H1 (cell line): ENCODE measurements at regions not wholly inside any gene's neighbourhood (a gene's known extent, or its start where the extent isn't known, plus 50 kb on each side); places are given as distances from the start of the nearest gene placed in this dataset.

ENCODE experiments used
- CTCF ChIA-PET: fragments of 300-600 bp; sonication (Branson Sonifier 250); formaldehyde crosslinking; loops from one replicate; lab custom pipeline; 2021; ENCODE audit not compliant: partially characterized antibody; lab: Charles Lee
- POLR2A ChIA-PET: fragments of 300-600 bp; sonication (Branson Sonifier 250); formaldehyde crosslinking; loops from one replicate; lab custom pipeline; 2021; ENCODE audit warnings: inconsistent platforms; ENCODE audit not compliant: partially characterized antibody; lab: Charles Lee
- DNase-seq, 2 experiments: peaks; one replicate each; pipeline versions ENCODE4 v3.0.0 to v3.0.0-alpha.2; 2010 to 2022; ENCODE audit warnings: low spot score in 2 of 2, low read depth in 1 of 2, mixed read lengths in 1 of 2
- FAIRE-seq: peaks from 2 replicates; lab custom pipeline; 2011; peaks lifted over from hg19 to GRCh38; lab: Jason Lieb, UNC
- H2AFZ ChIP-seq: 2 replicates; pipeline ENCODE4 v1.8.1; 2012; ENCODE audit warnings: low read length, inconsistent platforms
- H2AK5ac ChIP-seq: 2 replicates; pipeline ENCODE4 v1.6.1; 2013; ENCODE audit warnings: low read depth, low read length
- H2BK120ac ChIP-seq: replicated peaks from 2 replicates; pipeline ENCODE3; 2013; ENCODE audit warnings: low read depth, low read length, inconsistent platforms
- H2BK12ac ChIP-seq: 2 replicates; pipeline ENCODE4 v1.6.1; 2013; ENCODE audit warnings: low read depth, low read length
- H2BK15ac ChIP-seq: 2 replicates; pipeline ENCODE4 v1.6.1; 2013; ENCODE audit warnings: low read length
- H2BK20ac ChIP-seq: 2 replicates; pipeline ENCODE4 v1.6.1; 2013; ENCODE audit warnings: low read length
- H2BK5ac ChIP-seq: 2 replicates; pipeline ENCODE4 v1.6.1; 2013; ENCODE audit warnings: low read depth, low read length
- H3K14ac ChIP-seq: 2 replicates; pipeline ENCODE4 v1.6.1; 2013; ENCODE audit warnings: inconsistent platforms; ENCODE audit not compliant: insufficient read length
- H3K18ac ChIP-seq: 2 replicates; pipeline ENCODE4 v1.6.1; 2013; ENCODE audit warnings: low read length; ENCODE audit errors: extremely low read depth
- H3K23ac ChIP-seq: 2 replicates; pipeline ENCODE4 v1.6.1; 2013; ENCODE audit warnings: inconsistent platforms; ENCODE audit not compliant: insufficient read length
- H3K23me2 ChIP-seq: 2 replicates; pipeline ENCODE4 v1.6.1; 2013; ENCODE audit warnings: low read depth, low read length
- H3K27ac ChIP-seq: 2 replicates; pipeline ENCODE4 v1.6.1; 2011; ENCODE audit warnings: low read depth, low read length, inconsistent platforms
- H3K27me3 ChIP-seq, 4 experiments: replicated peaks in 1 of 4; 1 replicate in 1 of 4; 2 replicates in 3 of 4; pipeline versions ENCODE4 v1.6.1 to v1.8.1; 2011 to 2013; ENCODE audit warnings: low read length in 3 of 4, mild to moderate bottlenecking in 3 of 4, inconsistent platforms in 2 of 4, mixed read lengths in 2 of 4, moderate library complexity in 1 of 4; ENCODE audit not compliant: control insufficient read depth in 3 of 4, insufficient read depth in 3 of 4; ENCODE audit errors: extremely low read depth in 1 of 4
- H3K36me3 ChIP-seq, 4 experiments: 2 replicates each; pipeline versions ENCODE4 v1.6.1 to v1.8.1; 2011 to 2013; ENCODE audit warnings: mild to moderate bottlenecking in 4 of 4, low read length in 3 of 4, moderate library complexity in 2 of 4, control low read depth in 1 of 4, inconsistent platforms in 1 of 4; ENCODE audit not compliant: insufficient read depth in 4 of 4, control insufficient read depth in 2 of 4
- H3K4ac ChIP-seq: replicated peaks from 2 replicates; pipeline ENCODE3; 2013; ENCODE audit warnings: low read length, low read depth, mixed read lengths, inconsistent platforms; ENCODE audit not compliant: insufficient read length
- H3K4me1 ChIP-seq, 4 experiments: replicated peaks in 1 of 4; 1 replicate in 1 of 4; 2 replicates in 3 of 4; pipeline versions ENCODE4 v1.6.1 to v1.8.1; 2011 to 2013; ENCODE audit warnings: low read length in 3 of 4, inconsistent platforms in 2 of 4, mixed read lengths in 1 of 4; ENCODE audit not compliant: insufficient read depth in 4 of 4, control insufficient read depth in 3 of 4
- H3K4me2 ChIP-seq, 2 experiments: 2 replicates each; pipeline versions ENCODE4 v1.6.1 to v1.8.1; 2011 to 2013; ENCODE audit warnings: low read depth in 2 of 2, low read length in 2 of 2, control low read depth in 1 of 2, inconsistent platforms in 1 of 2, mild to moderate bottlenecking in 1 of 2; ENCODE audit not compliant: insufficient read depth in 1 of 2
- H3K4me3 ChIP-seq, 4 experiments: fragments of 200-600, 300-600 bp in 1 of 4; sonication (generic), shearing (Covaris generic), sonication (Bioruptor Twin) in 1 of 4; 2 replicates each; pipeline versions ENCODE4 v1.5.1 to v1.8.1; 2011 to 2016; ENCODE audit warnings: low read length in 4 of 4, low read depth in 3 of 4, control low read depth in 2 of 4, inconsistent platforms in 2 of 4, mild to moderate bottlenecking in 2 of 4, mixed read lengths in 1 of 4, moderate library complexity in 1 of 4; ENCODE audit not compliant: insufficient read depth in 2 of 4; ENCODE audit errors: extremely low read depth in 1 of 4
- H3K56ac ChIP-seq: replicated peaks from 2 replicates; pipeline ENCODE3; 2013; ENCODE audit warnings: low read depth, mild to moderate bottlenecking, mixed read lengths, low read length, inconsistent platforms; ENCODE audit not compliant: insufficient read length
- H3K79me1 ChIP-seq: 2 replicates; pipeline ENCODE4 v1.6.1; 2013; ENCODE audit warnings: low read depth, low read length, control low read depth
- H3K79me2 ChIP-seq, 2 experiments: 2 replicates each; pipeline versions ENCODE4 v1.6.1 to v1.8.1; 2012 to 2013; ENCODE audit warnings: low read length in 2 of 2, mild to moderate bottlenecking in 2 of 2, inconsistent platforms in 1 of 2; ENCODE audit not compliant: insufficient read depth in 2 of 2, control insufficient read depth in 1 of 2
- H3K9ac ChIP-seq, 4 experiments: replicated peaks in 1 of 4; 1 replicate in 1 of 4; 2 replicates in 3 of 4; pipeline versions ENCODE4 v1.6.1 to v1.8.1; 2011 to 2013; ENCODE audit warnings: low read depth in 3 of 4, low read length in 3 of 4, control low read depth in 2 of 4, mild to moderate bottlenecking in 2 of 4, moderate library complexity in 2 of 4, inconsistent platforms in 1 of 4; ENCODE audit errors: extremely low read depth in 1 of 4
- H3K9me3 ChIP-seq, 2 experiments: 2 replicates each; pipeline versions ENCODE4 v1.6.1 to v1.8.1; 2012 to 2013; ENCODE audit warnings: mild to moderate bottlenecking in 2 of 2, moderate library complexity in 2 of 2, control low read depth in 1 of 2, inconsistent platforms in 1 of 2, low read depth in 1 of 2, low read length in 1 of 2, mixed read lengths in 1 of 2; ENCODE audit not compliant: insufficient read depth in 2 of 2
- H4K20me1 ChIP-seq, 2 experiments: replicated peaks in 1 of 2; 2 replicates each; pipeline versions ENCODE3 to v1.8.1; 2011 to 2013; ENCODE audit warnings: inconsistent platforms in 2 of 2, low read length in 2 of 2, mild to moderate bottlenecking in 1 of 2; ENCODE audit not compliant: insufficient read depth in 2 of 2, control insufficient read depth in 1 of 2
- H4K5ac ChIP-seq: 2 replicates; pipeline ENCODE4 v1.6.1; 2013; ENCODE audit warnings: low read length, low read depth, mixed read lengths, inconsistent platforms; ENCODE audit not compliant: insufficient read length
- H4K8ac ChIP-seq: 2 replicates; pipeline ENCODE4 v1.8.0; 2013; ENCODE audit warnings: mild to moderate bottlenecking, moderate library complexity, low read length, inconsistent platforms; ENCODE audit not compliant: insufficient read depth; ENCODE audit errors: extremely low read depth
- H4K91ac ChIP-seq: replicated peaks from 2 replicates; pipeline ENCODE3; 2013; ENCODE audit warnings: low read length, mixed read lengths, inconsistent platforms; ENCODE audit not compliant: insufficient read length
- ATF2 ChIP-seq: IDR thresholded peaks from 2 replicates; pipeline ENCODE4 v1.6.1; 2012; ENCODE audit warnings: low read length, inconsistent platforms
- CBX8 ChIP-seq: fragments of 300-800, 300-1000 bp; sonication (generic); IDR thresholded peaks from 2 replicates; pipeline ENCODE4 v1.7.1; 2016; ENCODE audit warnings: low read depth, low read length, borderline replicate concordance
- E2F6 ChIP-seq: IDR thresholded peaks from 2 replicates; pipeline ENCODE4 v1.6.1; 2012; ENCODE audit warnings: inconsistent platforms
- HDAC2 ChIP-seq, 2 experiments: fragments of 300-600 bp in 1 of 2; sonication (generic) in 1 of 2; IDR thresholded peaks; 2 replicates each; pipeline ENCODE4 v1.6.1; 2011 to 2012; ENCODE audit warnings: low read depth in 2 of 2, low read length in 2 of 2, mild to moderate bottlenecking in 2 of 2, moderate library complexity in 2 of 2, borderline replicate concordance in 1 of 2, inconsistent platforms in 1 of 2
- KDM5A ChIP-seq: fragments of 200-600 bp; IDR thresholded peaks from 2 replicates; pipeline ENCODE4 v1.7.1; 2012; ENCODE audit warnings: mild to moderate bottlenecking, low read length, inconsistent platforms, mixed read lengths
- PHF8 ChIP-seq: fragments of 200-600 bp; sonication (generic); conservative IDR thresholded peaks from 2 replicates; pipeline ENCODE4 v1.7.1; 2012; ENCODE audit warnings: low read depth, mild to moderate bottlenecking, inconsistent platforms, low read length, moderate library complexity
- POLR2A ChIP-seq, 2 experiments: IDR thresholded peaks; 1 replicate in 1 of 2; 2 replicates in 1 of 2; pipeline ENCODE4 v1.6.1; 2011; ENCODE audit warnings: low read depth in 2 of 2, low read length in 2 of 2, mild to moderate bottlenecking in 2 of 2; ENCODE audit errors: control extremely low read depth in 1 of 2
- RAD21 ChIP-seq, 2 experiments: IDR thresholded peaks in 1 of 2; conservative IDR thresholded peaks in 1 of 2; 2 replicates each; pipeline ENCODE4 v1.6.1; 2011; ENCODE audit warnings: low read depth in 2 of 2, low read length in 2 of 2, improper control_type of control experiment in 1 of 2, inconsistent platforms in 1 of 2, mild to moderate bottlenecking in 1 of 2, moderate library complexity in 1 of 2
- RFX5 ChIP-seq: IDR thresholded peaks from 2 replicates; pipeline ENCODE4 v1.6.1; 2011; ENCODE audit warnings: low read depth, low read length, improper control_type of control experiment, borderline replicate concordance
- SIN3A ChIP-seq, 2 experiments: IDR thresholded peaks in 1 of 2; conservative IDR thresholded peaks in 1 of 2; 2 replicates each; pipeline ENCODE4 v1.6.1; 2011 to 2012; ENCODE audit warnings: low read length in 2 of 2, improper control_type of control experiment in 1 of 2, low read depth in 1 of 2, mild to moderate bottlenecking in 1 of 2
- SIRT6 ChIP-seq: IDR thresholded peaks from one replicate; pipeline ENCODE4 v1.7.1; 2012; ENCODE audit warnings: low read length, inconsistent platforms
- ZNF274 ChIP-seq: IDR thresholded peaks from 2 replicates; pipeline ENCODE4 v1.7.0; 2012; ENCODE audit warnings: low read length, borderline replicate concordance; ENCODE audit errors: extremely low read depth
- WGBS, 2 experiments: shearing (Covaris generic) in 1 of 2; methylation state at CpG; one replicate each; pipeline versions ENCODE4 v1.1.6 to v1.1.7; 2013 to 2015; ENCODE audit warnings: low lambda C conversion rate in 2 of 2, mixed read lengths in 2 of 2, inconsistent platforms in 1 of 2, low coverage in 1 of 2, missing lambda C conversion rate in 1 of 2; ENCODE audit not compliant: insufficient replicate concordance in 2 of 2, insufficient coverage in 1 of 2, insufficient read length in 1 of 2; ENCODE audit errors: extremely low coverage in 1 of 2, missing lambda C conversion rate in 1 of 2; 5-methylcytosine and 5-hydroxymethylcytosine counted together

GRCh38 chr4:116217781-116218180 is 867.6 kb downstream of the TRAM1L1 start:
- H3K79me1 ChIP-seq: no peaks in the 10 kb centered on the region
- no peak overlapping the region for H4K5ac ChIP-seq
- no peak overlapping the region for H4K91ac ChIP-seq
- WGBS, 2 experiments: 91% methylated on average over 2 of the region's 2 CpGs; no CpG with 5 or more reads in 1 of the 2 experiments
- H2AK5ac ChIP-seq: no peak overlapping the region
- no peak overlapping the region for H3K9ac ChIP-seq
- H2BK15ac ChIP-seq: no peak overlapping the region
- no peak overlapping the region for H3K4ac ChIP-seq
- H2BK12ac ChIP-seq: no peak overlapping the region
- H3K79me2 ChIP-seq: no peaks in the 10 kb centered on the region
- H3K4me1 ChIP-seq: no peaks in the 10 kb centered on the region; a peak in 1 of 7 replicates
- no peaks in the 10 kb centered on the region for H3K23me2 ChIP-seq
- no peaks in the 10 kb centered on the region for H3K9me3 ChIP-seq
- POLR2A ChIA-PET: no interaction called here
- no peak overlapping the region for H3K14ac ChIP-seq
- H3K27ac ChIP-seq: no peak overlapping the region
- no peaks in the 10 kb centered on the region; a peak in 1 of 7 replicates for H3K27me3 ChIP-seq
- no peak overlapping the region for H3K4me3 ChIP-seq
- H4K8ac ChIP-seq: no peak overlapping the region
- no peak overlapping the region for H3K18ac ChIP-seq
- H2AFZ ChIP-seq: no peak overlapping the region
- H2BK120ac ChIP-seq: no peak overlapping the region
- no peak overlapping the region for H3K56ac ChIP-seq
- DNase-seq (no peak), FAIRE-seq (no peak)
- H3K36me3 ChIP-seq: no peaks in the 10 kb centered on the region
- H2BK5ac ChIP-seq: no peak overlapping the region
- no peak overlapping the region for H3K4me2 ChIP-seq
- H4K20me1 ChIP-seq: no peaks in the 10 kb centered on the region
- no peak overlapping the region for H2BK20ac ChIP-seq
- CTCF ChIA-PET: no interaction called here
- H3K23ac ChIP-seq: no peak overlapping the region
- TF ChIP-seq PHF8 (no peak), POLR2A (IDR thresholded peaks at IDR 0.05; ENCODE audit: control extremely low read depth in 1 of 2, low read depth in 2 of 2, low read length in 2 of 2) (no peak), RAD21 (IDR thresholded peaks at IDR 0.05 in 1 of 2, conservative IDR thresholded peaks at IDR 0.05 in 1 of 2; ENCODE audit: low read depth in 2 of 2, low read length in 2 of 2) (no peak), E2F6 (no peak), ZNF274 (no peak), RFX5 (no peak), SIRT6 (no peak), KDM5A (no peak), HDAC2 (IDR thresholded peaks at IDR 0.05; ENCODE audit: borderline replicate concordance in 1 of 2, low read depth in 2 of 2, low read length in 2 of 2) (no peak), CBX8 (no peak), ATF2 (no peak), SIN3A (conservative IDR thresholded peaks at IDR 0.05 in 1 of 2, IDR thresholded peaks at IDR 0.05 in 1 of 2; ENCODE audit: low read depth in 1 of 2, low read length in 2 of 2) (no peak)
